H9 (cell line): ENCODE measurements at regions not wholly inside any gene's neighbourhood (a gene's known extent, or its start where the extent isn't known, plus 50 kb on each side); places are given as distances from the start of the nearest gene placed in this dataset.

Experiments used
- DNase-seq: peaks from one replicate; pipeline ENCODE4 v3.0.0-alpha.2; 2017
- H2AFZ ChIP-seq: one replicate; pipeline ENCODE4 v1.6.1; 2013; ENCODE audit warnings: mild to moderate bottlenecking, low read length, control low read depth, moderate library complexity
- H2AK5ac ChIP-seq: 2 replicates; pipeline ENCODE4 v1.6.1; 2013; ENCODE audit warnings: low read length, control low read depth, mixed read lengths; ENCODE audit not compliant: insufficient read length
- H2BK120ac ChIP-seq: one replicate; pipeline ENCODE4 v1.6.1; 2013; ENCODE audit warnings: low read depth, mild to moderate bottlenecking, low read length, control low read depth, inconsistent platforms; ENCODE audit not compliant: poor library complexity, severe bottlenecking
- H2BK12ac ChIP-seq: 2 replicates; pipeline ENCODE4 v1.6.1; 2013; ENCODE audit warnings: low read length, control low read depth, mixed read lengths, low read depth; ENCODE audit not compliant: insufficient read length
- H2BK15ac ChIP-seq: 2 replicates; pipeline ENCODE4 v1.6.1; 2013; ENCODE audit warnings: low read depth, low read length, control low read depth
- H2BK20ac ChIP-seq: one replicate; pipeline ENCODE4 v1.6.1; 2013; ENCODE audit warnings: low read depth, mild to moderate bottlenecking, low read length, control low read depth, inconsistent platforms; ENCODE audit not compliant: poor library complexity, severe bottlenecking
- H2BK5ac ChIP-seq: 2 replicates; pipeline ENCODE4 v1.6.1; 2013; ENCODE audit warnings: low read length, control low read depth, mixed read lengths; ENCODE audit not compliant: insufficient read length
- H3K14ac ChIP-seq: 2 replicates; pipeline ENCODE4 v1.6.1; 2013; ENCODE audit warnings: low read length, control low read depth; ENCODE audit not compliant: insufficient read depth
- H3K18ac ChIP-seq: 2 replicates; pipeline ENCODE4 v1.6.1; 2013; ENCODE audit warnings: low read depth, mild to moderate bottlenecking, mixed read lengths, low read length, control low read depth; ENCODE audit not compliant: insufficient read length
- H3K23ac ChIP-seq: 2 replicates; pipeline ENCODE4 v1.6.1; 2013; ENCODE audit warnings: low read length, control low read depth, mixed read lengths, low read depth; ENCODE audit not compliant: insufficient read length
- H3K23me2 ChIP-seq: 2 replicates; pipeline ENCODE4 v1.6.1; 2013; ENCODE audit warnings: low read depth, mild to moderate bottlenecking, mixed read lengths, low read length, control low read depth; ENCODE audit not compliant: insufficient read length, poor library complexity, severe bottlenecking
- H3K27ac ChIP-seq: 2 replicates; pipeline ENCODE4 v1.5.1; 2013; ENCODE audit warnings: low read length, control low read depth, mixed read lengths, low read depth; ENCODE audit not compliant: insufficient read length
- H3K27me3 ChIP-seq: 2 replicates; pipeline ENCODE4 v1.6.1; 2013; ENCODE audit warnings: low read length, control low read depth, inconsistent platforms; ENCODE audit not compliant: insufficient read depth
- H3K4ac ChIP-seq: 2 replicates; pipeline ENCODE4 v1.6.1; 2013; ENCODE audit warnings: low read depth, mild to moderate bottlenecking, control low read depth, inconsistent platforms, low read length, moderate library complexity
- H3K4me1 ChIP-seq: 2 replicates; pipeline ENCODE4 v1.6.1; 2013; ENCODE audit warnings: low read length, control low read depth, inconsistent platforms; ENCODE audit not compliant: insufficient read depth
- H3K4me2 ChIP-seq: 2 replicates; pipeline ENCODE4 v1.6.1; 2013; ENCODE audit warnings: low read length, control low read depth, mixed read lengths; ENCODE audit not compliant: insufficient read length, insufficient read depth
- H3K56ac ChIP-seq: 2 replicates; pipeline ENCODE4 v1.6.1; 2013; ENCODE audit warnings: low read depth, mild to moderate bottlenecking, mixed read lengths, low read length, control low read depth; ENCODE audit not compliant: insufficient read length
- H3K79me1 ChIP-seq: 2 replicates; pipeline ENCODE4 v1.6.1; 2013; ENCODE audit warnings: low read depth, mild to moderate bottlenecking, moderate library complexity, low read length, control low read depth, inconsistent platforms; ENCODE audit not compliant: insufficient read depth, poor library complexity, severe bottlenecking
- H3K79me2 ChIP-seq: 2 replicates; pipeline ENCODE4 v1.6.1; 2013; ENCODE audit warnings: low read length, control low read depth, inconsistent platforms; ENCODE audit not compliant: insufficient read depth
- H3K9ac ChIP-seq: 2 replicates; pipeline ENCODE4 v1.6.1; 2013; ENCODE audit warnings: low read length, control low read depth, mixed read lengths; ENCODE audit not compliant: insufficient read length; ENCODE audit errors: extremely low read depth
- H3K9me3 ChIP-seq: one replicate; pipeline ENCODE4 v1.6.1; 2013; ENCODE audit warnings: low read depth, low read length, inconsistent platforms; ENCODE audit not compliant: control insufficient read depth
- H3T11ph ChIP-seq: one replicate; pipeline ENCODE4 v1.6.1; 2013; ENCODE audit warnings: mild to moderate bottlenecking, low read length, control low read depth, inconsistent platforms
- H4K20me1 ChIP-seq: one replicate; pipeline ENCODE4 v1.6.1; 2013; ENCODE audit not compliant: control insufficient read depth, insufficient read length, insufficient read depth
- H4K5ac ChIP-seq: 2 replicates; pipeline ENCODE4 v1.6.1; 2013; ENCODE audit warnings: low read depth, mild to moderate bottlenecking, mixed read lengths, low read length, control low read depth; ENCODE audit not compliant: insufficient read length
- H4K8ac ChIP-seq: replicated peaks from 2 replicates; pipeline ENCODE4 v1.6.1; 2013; ENCODE audit warnings: low read length, control low read depth, mixed read lengths, low read depth; ENCODE audit not compliant: insufficient read length
- H4K91ac ChIP-seq: 2 replicates; pipeline ENCODE4 v1.6.1; 2013; ENCODE audit warnings: low read depth, mild to moderate bottlenecking, moderate library complexity, mixed read lengths, low read length, control low read depth; ENCODE audit not compliant: insufficient read length
- H3K27ac Mint-ChIP-seq, 3 experiments: 2 replicates in 2 of 3; 3 replicates in 1 of 3; pipeline ENCODE4 v1.8.0; 2020 to 2021; ENCODE audit warnings: mixed read lengths in 3 of 3, mild to moderate bottlenecking in 1 of 3, moderate library complexity in 1 of 3
- H3K27me3 Mint-ChIP-seq: 2 replicates; pipeline ENCODE4 v1.8.0; 2021; ENCODE audit warnings: low read depth, mild to moderate bottlenecking, moderate library complexity, mixed read lengths
- H3K36me3 Mint-ChIP-seq, 3 experiments: 2 replicates in 2 of 3; 3 replicates in 1 of 3; pipeline ENCODE4 v1.8.0; 2020 to 2021; ENCODE audit warnings: low read depth in 3 of 3, mixed read lengths in 3 of 3; ENCODE audit not compliant: insufficient read depth in 1 of 3
- H3K4me1 Mint-ChIP-seq, 2 experiments: 2 replicates each; pipeline ENCODE4 v1.8.0; 2020; ENCODE audit warnings: mixed read lengths in 2 of 2
- H3K4me3 Mint-ChIP-seq, 2 experiments: 2 replicates in 1 of 2; 3 replicates in 1 of 2; pipeline ENCODE4 v1.8.0; 2020 to 2021; ENCODE audit warnings: mild to moderate bottlenecking in 2 of 2, mixed read lengths in 2 of 2, moderate library complexity in 1 of 2
- H3K9me3 Mint-ChIP-seq, 2 experiments: 2 replicates in 1 of 2; 3 replicates in 1 of 2; pipeline ENCODE4 v1.8.0; 2020; ENCODE audit warnings: mild to moderate bottlenecking in 2 of 2, mixed read lengths in 2 of 2, moderate library complexity in 1 of 2
- CTCF ChIP-seq: fragments of 200-600 bp; sonication (generic); conservative IDR thresholded peaks from 3 replicates; pipeline ENCODE4 v1.8.0; 2021; ENCODE audit warnings: antibody characterized with exemption, mild to moderate bottlenecking
- WGBS: extraction: QIAGEN DNeasy Blood & Tissue Kit; methylation state at CpG from one replicate; pipeline ENCODE4 v1.1.7; 2013; ENCODE audit warnings: missing lambda C conversion rate, low lambda C conversion rate, mixed read lengths; ENCODE audit not compliant: insufficient read length; ENCODE audit errors: extremely low coverage; 5-methylcytosine and 5-hydroxymethylcytosine counted together

GRCh38 chr5:83418356-83419321 is 52.9 kb upstream of the VCAN start:
- Histone ChIP-seq H3K23ac (no peak overlapping the region), H3K4me2 (no peak overlapping the region), H3K56ac (no peak overlapping the region), H2BK15ac (no peak overlapping the region), H3K23me2 (no peaks in the 10 kb centered on the region), H3K4ac (no peak overlapping the region), H3K9me3 (no peaks in the 10 kb centered on the region), H4K20me1 (no peaks in the 10 kb centered on the region), H3K18ac (no peak overlapping the region), H2AK5ac (no peak overlapping the region), H2BK120ac (no peak overlapping the region), H4K5ac (no peak overlapping the region), H4K8ac (no peak overlapping the region), H3K4me1 (peaks cover 2% of the 10 kb centered on the region; the same call in 1 of the 2 replicates), H3K79me2 (no peaks in the 10 kb centered on the region), H4K91ac (no peak overlapping the region), H3T11ph (no peak overlapping the region), H3K27me3 (no peaks in the 10 kb centered on the region), H3K79me1 (no peaks in the 10 kb centered on the region), H3K9ac (no peak overlapping the region), H3K14ac (no peak overlapping the region; the same call in 1 of the 2 replicates), H2BK12ac (no peak overlapping the region), H3K27ac (no peak overlapping the region), H2BK20ac (peak overlapping the region; percentile 45), H2BK5ac (no peak overlapping the region), H2AFZ (peak overlapping the region; percentile 68)
- Mint-ChIP-seq H3K27ac (peak overlapping the region in 1 of 3 experiments; percentile 8; a peak in 2 of 7 replicates), H3K36me3 (peaks cover 7 to 13% (median 12%) of the 10 kb centered on the region in 3 experiments), H3K27me3 (no peaks in the 10 kb centered on the region), H3K4me1 (peaks cover 14 to 17% of the 10 kb centered on the region in 2 experiments), H3K4me3 (no peak overlapping the region), H3K9me3 (peaks cover 11 to 13% of the 10 kb centered on the region in 2 experiments)
- no peak for TF ChIP-seq CTCF
- no CpG with 5 or more reads among the region's 12 CpGs for WGBS
- DNase-seq, result no peak
